SK-N-SH treated with all-trans-retinoic acid at 6 μM for 48 hours (cell line): ENCODE measurements at regions not wholly inside any gene's neighbourhood (a gene's known extent, or its start where the extent isn't known, plus 50 kb on each side); places are given as distances from the start of the nearest gene placed in this dataset.

ENCODE experiments used
- ATAC-seq: fragments of 200-7000 bp; cut with Tn5 transposase; 3 replicates; pipeline ENCODE4 v1.9.1; 2020; ENCODE audit warnings: mild to moderate bottlenecking, moderate library complexity
- ARNTL ChIP-seq: fragments of 450-650 bp; formaldehyde crosslinking; IDR thresholded peaks from 2 replicates; pipeline ENCODE4 v1.5.0; 2020; ENCODE audit warnings: low read depth, mild to moderate bottlenecking, moderate library complexity, borderline replicate concordance
- BACH2 ChIP-seq: fragments of 250-450 bp; sonication (Bioruptor Pico); IDR thresholded peaks from 2 replicates; pipeline ENCODE4 v1.9.0; 2021; ENCODE audit warnings: mild to moderate bottlenecking, borderline replicate concordance
- CSDC2 ChIP-seq: fragments of 250-450 bp; sonication (Bioruptor Pico); IDR thresholded peaks from 2 replicates; pipeline ENCODE4 v1.5.0; 2020; ENCODE audit warnings: mild to moderate bottlenecking, moderate library complexity
- ESRRG ChIP-seq: fragments of 250-450 bp; sonication (Bioruptor Pico); IDR thresholded peaks from 2 replicates; pipeline ENCODE4 v1.6.1; 2021; ENCODE audit warnings: mild to moderate bottlenecking
- GLIS3 ChIP-seq: fragments of 250-450 bp; sonication (Bioruptor Pico); IDR thresholded peaks from 2 replicates; pipeline ENCODE4 v1.5.0; 2020; ENCODE audit warnings: mild to moderate bottlenecking, moderate library complexity
- ISL1 ChIP-seq: fragments of 250-450 bp; sonication (Bioruptor Pico); IDR thresholded peaks from 2 replicates; pipeline ENCODE4 v2.1.2; 2022; ENCODE audit warnings: mild to moderate bottlenecking, moderate library complexity
- OSR1 ChIP-seq: fragments of 250-450 bp; sonication (Bioruptor Pico); IDR thresholded peaks from 2 replicates; pipeline ENCODE4 v1.8.0; 2022; ENCODE audit warnings: moderate library complexity, mild to moderate bottlenecking, inconsistent platforms
- POU6F1 ChIP-seq: fragments of 250-450 bp; sonication (Bioruptor Pico); IDR thresholded peaks from 2 replicates; pipeline ENCODE4 v1.8.0; 2021; ENCODE audit warnings: low read depth, mild to moderate bottlenecking, moderate library complexity, borderline replicate concordance
- PPARA ChIP-seq: fragments of 250-450 bp; sonication (Bioruptor Pico); IDR thresholded peaks from 2 replicates; pipeline ENCODE4 v1.5.0; 2020; ENCODE audit warnings: mild to moderate bottlenecking, borderline replicate concordance
- RARB ChIP-seq: fragments of 250-450 bp; sonication (Bioruptor Pico); IDR thresholded peaks from 2 replicates; pipeline ENCODE4 v1.8.0; 2021; ENCODE audit warnings: mild to moderate bottlenecking, moderate library complexity
- SNAI2 ChIP-seq: fragments of 250-450 bp; sonication (Bioruptor Pico); IDR thresholded peaks from 2 replicates; pipeline ENCODE4 v1.5.0; 2020; ENCODE audit warnings: mild to moderate bottlenecking, moderate library complexity
- TCF4 ChIP-seq: fragments of 250-450 bp; sonication (Bioruptor Pico); IDR thresholded peaks from 2 replicates; pipeline ENCODE4 v1.8.0; 2021; ENCODE audit warnings: mild to moderate bottlenecking, moderate library complexity, borderline replicate concordance
- TOX ChIP-seq: fragments of 250-450 bp; sonication (Bioruptor Pico); IDR thresholded peaks from 2 replicates; pipeline ENCODE4 v1.8.0; 2021; ENCODE audit warnings: mild to moderate bottlenecking, moderate library complexity, borderline replicate concordance
- ZFP3 ChIP-seq: fragments of 250-450 bp; sonication (Bioruptor Pico); IDR thresholded peaks from 2 replicates; pipeline ENCODE4 v1.5.0; 2020; ENCODE audit warnings: mild to moderate bottlenecking, moderate library complexity
- ZFP30 ChIP-seq: fragments of 450-650 bp; formaldehyde crosslinking; IDR thresholded peaks from 2 replicates; pipeline ENCODE4 v1.5.0; 2022; ENCODE audit warnings: mild to moderate bottlenecking, moderate library complexity
- ZNF565 ChIP-seq: fragments of 450-650 bp; formaldehyde crosslinking; conservative IDR thresholded peaks from 2 replicates; pipeline ENCODE4 v1.5.0; 2020; ENCODE audit warnings: low read depth, mild to moderate bottlenecking, moderate library complexity
- ZNF70 ChIP-seq: fragments of 450-650 bp; formaldehyde crosslinking; IDR thresholded peaks from 2 replicates; pipeline ENCODE4 v1.5.0; 2020; ENCODE audit warnings: mild to moderate bottlenecking, moderate library complexity
- ZNF8 ChIP-seq: fragments of 450-650 bp; formaldehyde crosslinking; IDR thresholded peaks from 2 replicates; pipeline ENCODE4 v1.5.0; 2020; ENCODE audit warnings: mild to moderate bottlenecking, moderate library complexity
- TF ChIP-seq, protein P1 (sequence below): fragments of 250-450 bp; sonication (Bioruptor Pico); IDR thresholded peaks from 2 replicates; pipeline ENCODE4 v1.8.0; 2020; ENCODE audit warnings: mild to moderate bottlenecking, moderate library complexity, borderline replicate concordance
- TF ChIP-seq, protein P2 (sequence below): fragments of 250-450 bp; sonication (Bioruptor Pico); IDR thresholded peaks from 2 replicates; pipeline ENCODE4 v1.5.0; 2020; ENCODE audit warnings: mild to moderate bottlenecking, moderate library complexity
- TF ChIP-seq, protein P3 (sequence below): fragments of 250-450 bp; sonication (Bioruptor Pico); IDR thresholded peaks from 2 replicates; pipeline ENCODE4 v1.5.1; 2021; ENCODE audit warnings: mild to moderate bottlenecking, moderate library complexity
- TF ChIP-seq, protein P4 (sequence below): fragments of 250-450 bp; sonication (Bioruptor Pico); IDR thresholded peaks from 2 replicates; pipeline ENCODE4 v1.5.1; 2020; ENCODE audit warnings: low read depth, mild to moderate bottlenecking, moderate library complexity

- ATAC-seq, result no peak
- no peak for TF ChIP-seq BACH2 (CRISPR knock-in tag)
- no peak for TF ChIP-seq GLIS3 (CRISPR knock-in tag)
- TF ChIP-seq, protein P1, sequence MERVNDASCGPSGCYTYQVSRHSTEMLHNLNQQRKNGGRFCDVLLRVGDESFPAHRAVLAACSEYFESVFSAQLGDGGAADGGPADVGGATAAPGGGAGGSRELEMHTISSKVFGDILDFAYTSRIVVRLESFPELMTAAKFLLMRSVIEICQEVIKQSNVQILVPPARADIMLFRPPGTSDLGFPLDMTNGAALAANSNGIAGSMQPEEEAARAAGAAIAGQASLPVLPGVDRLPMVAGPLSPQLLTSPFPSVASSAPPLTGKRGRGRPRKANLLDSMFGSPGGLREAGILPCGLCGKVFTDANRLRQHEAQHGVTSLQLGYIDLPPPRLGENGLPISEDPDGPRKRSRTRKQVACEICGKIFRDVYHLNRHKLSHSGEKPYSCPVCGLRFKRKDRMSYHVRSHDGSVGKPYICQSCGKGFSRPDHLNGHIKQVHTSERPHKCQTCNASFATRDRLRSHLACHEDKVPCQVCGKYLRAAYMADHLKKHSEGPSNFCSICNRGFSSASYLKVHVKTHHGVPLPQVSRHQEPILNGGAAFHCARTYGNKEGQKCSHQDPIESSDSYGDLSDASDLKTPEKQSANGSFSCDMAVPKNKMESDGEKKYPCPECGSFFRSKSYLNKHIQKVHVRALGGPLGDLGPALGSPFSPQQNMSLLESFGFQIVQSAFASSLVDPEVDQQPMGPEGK (CRISPR knock-in tag), result no peak
- no peak for TF ChIP-seq ZFP3 (CRISPR knock-in tag)
- no peak for TF ChIP-seq ESRRG (CRISPR knock-in tag)
- TF ChIP-seq ARNTL (CRISPR knock-in tag), result no peak
- TF ChIP-seq ISL1 (CRISPR knock-in tag), result no peak
- no peak for TF ChIP-seq ZNF8 (CRISPR knock-in tag)
- TF ChIP-seq ZNF565, result no peak
- TF ChIP-seq CSDC2 (CRISPR knock-in tag), result no peak
- TF ChIP-seq, protein P2, sequence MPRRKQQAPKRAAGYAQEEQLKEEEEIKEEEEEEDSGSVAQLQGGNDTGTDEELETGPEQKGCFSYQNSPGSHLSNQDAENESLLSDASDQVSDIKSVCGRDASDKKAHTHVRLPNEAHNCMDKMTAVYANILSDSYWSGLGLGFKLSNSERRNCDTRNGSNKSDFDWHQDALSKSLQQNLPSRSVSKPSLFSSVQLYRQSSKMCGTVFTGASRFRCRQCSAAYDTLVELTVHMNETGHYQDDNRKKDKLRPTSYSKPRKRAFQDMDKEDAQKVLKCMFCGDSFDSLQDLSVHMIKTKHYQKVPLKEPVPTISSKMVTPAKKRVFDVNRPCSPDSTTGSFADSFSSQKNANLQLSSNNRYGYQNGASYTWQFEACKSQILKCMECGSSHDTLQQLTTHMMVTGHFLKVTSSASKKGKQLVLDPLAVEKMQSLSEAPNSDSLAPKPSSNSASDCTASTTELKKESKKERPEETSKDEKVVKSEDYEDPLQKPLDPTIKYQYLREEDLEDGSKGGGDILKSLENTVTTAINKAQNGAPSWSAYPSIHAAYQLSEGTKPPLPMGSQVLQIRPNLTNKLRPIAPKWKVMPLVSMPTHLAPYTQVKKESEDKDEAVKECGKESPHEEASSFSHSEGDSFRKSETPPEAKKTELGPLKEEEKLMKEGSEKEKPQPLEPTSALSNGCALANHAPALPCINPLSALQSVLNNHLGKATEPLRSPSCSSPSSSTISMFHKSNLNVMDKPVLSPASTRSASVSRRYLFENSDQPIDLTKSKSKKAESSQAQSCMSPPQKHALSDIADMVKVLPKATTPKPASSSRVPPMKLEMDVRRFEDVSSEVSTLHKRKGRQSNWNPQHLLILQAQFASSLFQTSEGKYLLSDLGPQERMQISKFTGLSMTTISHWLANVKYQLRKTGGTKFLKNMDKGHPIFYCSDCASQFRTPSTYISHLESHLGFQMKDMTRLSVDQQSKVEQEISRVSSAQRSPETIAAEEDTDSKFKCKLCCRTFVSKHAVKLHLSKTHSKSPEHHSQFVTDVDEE (CRISPR knock-in tag), result no peak
- TF ChIP-seq SNAI2 (CRISPR knock-in tag), result no peak
- TF ChIP-seq OSR1, result no peak
- TF ChIP-seq, protein P3, sequence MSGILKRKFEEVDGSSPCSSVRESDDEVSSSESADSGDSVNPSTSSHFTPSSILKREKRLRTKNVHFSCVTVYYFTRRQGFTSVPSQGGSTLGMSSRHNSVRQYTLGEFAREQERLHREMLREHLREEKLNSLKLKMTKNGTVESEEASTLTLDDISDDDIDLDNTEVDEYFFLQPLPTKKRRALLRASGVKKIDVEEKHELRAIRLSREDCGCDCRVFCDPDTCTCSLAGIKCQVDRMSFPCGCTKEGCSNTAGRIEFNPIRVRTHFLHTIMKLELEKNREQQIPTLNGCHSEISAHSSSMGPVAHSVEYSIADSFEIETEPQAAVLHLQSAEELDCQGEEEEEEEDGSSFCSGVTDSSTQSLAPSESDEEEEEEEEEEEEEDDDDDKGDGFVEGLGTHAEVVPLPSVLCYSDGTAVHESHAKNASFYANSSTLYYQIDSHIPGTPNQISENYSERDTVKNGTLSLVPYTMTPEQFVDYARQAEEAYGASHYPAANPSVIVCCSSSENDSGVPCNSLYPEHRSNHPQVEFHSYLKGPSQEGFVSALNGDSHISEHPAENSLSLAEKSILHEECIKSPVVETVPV (CRISPR knock-in tag), result no peak
- no peak for TF ChIP-seq TOX
- TF ChIP-seq PPARA (CRISPR knock-in tag), result no peak
Measured at GRCh38 chr2:217409949-217410680, 550.3 kb upstream of the TNP1 start.

DNA sequence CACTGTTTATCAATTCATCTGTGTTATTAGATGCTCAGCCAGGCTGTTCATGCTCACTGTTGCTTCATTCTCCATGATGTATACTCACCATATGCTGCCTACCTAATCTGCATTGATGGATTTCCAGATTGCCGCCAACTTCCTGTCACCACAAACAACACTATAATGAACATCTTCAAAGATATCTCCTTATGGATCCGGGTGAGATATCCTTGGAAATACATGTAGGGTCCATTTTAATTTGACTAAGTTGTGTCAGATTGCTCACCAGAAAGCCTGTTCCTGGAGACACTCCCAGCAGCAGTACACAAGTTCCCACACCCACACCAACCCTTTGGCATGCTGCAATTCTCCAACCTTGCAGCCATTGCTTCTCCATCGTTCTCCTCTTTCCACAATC, 547.5 kb upstream of the TNP1 start:
- TF ChIP-seq, protein P3 (CRISPR knock-in tag), result no peak
- TF ChIP-seq, protein P4, sequence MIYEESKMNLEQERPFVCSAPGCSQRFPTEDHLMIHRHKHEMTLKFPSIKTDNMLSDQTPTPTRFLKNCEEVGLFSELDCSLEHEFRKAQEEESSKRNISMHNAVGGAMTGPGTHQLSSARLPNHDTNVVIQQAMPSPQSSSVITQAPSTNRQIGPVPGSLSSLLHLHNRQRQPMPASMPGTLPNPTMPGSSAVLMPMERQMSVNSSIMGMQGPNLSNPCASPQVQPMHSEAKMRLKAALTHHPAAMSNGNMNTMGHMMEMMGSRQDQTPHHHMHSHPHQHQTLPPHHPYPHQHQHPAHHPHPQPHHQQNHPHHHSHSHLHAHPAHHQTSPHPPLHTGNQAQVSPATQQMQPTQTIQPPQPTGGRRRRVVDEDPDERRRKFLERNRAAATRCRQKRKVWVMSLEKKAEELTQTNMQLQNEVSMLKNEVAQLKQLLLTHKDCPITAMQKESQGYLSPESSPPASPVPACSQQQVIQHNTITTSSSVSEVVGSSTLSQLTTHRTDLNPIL (CRISPR knock-in tag), result no peak
- no peak for TF ChIP-seq ZFP3 (CRISPR knock-in tag)
- TF ChIP-seq TCF4 (CRISPR knock-in tag), result no peak
- no peak for TF ChIP-seq ZFP30 (CRISPR knock-in tag)
- no peak for TF ChIP-seq ZNF8 (CRISPR knock-in tag)
- TF ChIP-seq POU6F1 (CRISPR knock-in tag), result no peak
- no peak for TF ChIP-seq ZNF70 (CRISPR knock-in tag)
- TF ChIP-seq GLIS3 (CRISPR knock-in tag), result no peak
- no peak for TF ChIP-seq ISL1 (CRISPR knock-in tag)
- TF ChIP-seq RARB, result no peak
- no peak for TF ChIP-seq PPARA (CRISPR knock-in tag)
- TF ChIP-seq, protein P1 (CRISPR knock-in tag), result no peak
- no peak for TF ChIP-seq SNAI2 (CRISPR knock-in tag)
- TF ChIP-seq OSR1, result no peak
- no peak for TF ChIP-seq BACH2 (CRISPR knock-in tag)
- no peak for TF ChIP-seq CSDC2 (CRISPR knock-in tag)
- TF ChIP-seq, protein P2 (CRISPR knock-in tag), result no peak
- no peak for TF ChIP-seq ZNF565
- TF ChIP-seq ESRRG (CRISPR knock-in tag), result no peak

More for the DNA sequence above, 547.5 kb upstream of the TNP1 start:
- ATAC-seq, result no peak
